A673 (cell line): ENCODE measurements at regions not wholly inside any gene's neighbourhood (a gene's known extent, or its start where the extent isn't known, plus 50 kb on each side); places are given as distances from the start of the nearest gene placed in this dataset.

Experiments used
- CTCF ChIP-seq: fragments of 300-800, 200-600 bp; sonication (generic); conservative IDR thresholded peaks from 2 replicates; pipeline ENCODE4 v1.5.1; 2017; ENCODE audit warnings: low read depth, mild to moderate bottlenecking, antibody characterized with exemption, low read length, moderate library complexity, mixed read lengths
- EZH2 ChIP-seq: fragments of 200-600 bp; sonication (generic); IDR thresholded peaks from 2 replicates; pipeline ENCODE4 v1.6.1; 2017; ENCODE audit warnings: borderline replicate concordance, low read depth, mild to moderate bottlenecking, mixed read lengths, antibody characterized with exemption, low read length; ENCODE audit not compliant: poor library complexity, severe bottlenecking

- TF ChIP-seq CTCF, result no peak
- TF ChIP-seq EZH2, result no peak
These were observed 178.3 kb downstream of the SNCA start for GRCh38 chr4:89658701-89659024.
